HL-60 (cell line): ENCODE measurements at regions not wholly inside any gene's neighbourhood (a gene's known extent, or its start where the extent isn't known, plus 50 kb on each side); places are given as distances from the start of the nearest gene placed in this dataset.

Source experiments
- DNase-seq, 2 experiments: peaks; one replicate each; pipeline ENCODE4 v3.0.0-alpha.2; 2010 to 2020; ENCODE audit warnings: low read depth in 1 of 2, low spot score in 1 of 2
- H3K27ac ChIP-seq: fragments of 250-450 bp; sonication (Bioruptor Pico); replicated peaks from 2 replicates; pipeline ENCODE4 v1.5.1; 2020; ENCODE audit warnings: mild to moderate bottlenecking, moderate library complexity
- H3K27me3 ChIP-seq: fragments of 250-450 bp; sonication (Bioruptor Pico); 2 replicates; pipeline ENCODE4 v1.5.1; 2021; ENCODE audit warnings: mild to moderate bottlenecking, moderate library complexity; ENCODE audit not compliant: insufficient read depth, poor library complexity, severe bottlenecking
- H3K4me3 ChIP-seq: replicated peaks from 2 replicates; pipeline ENCODE4 v1.5.1; 2011; ENCODE audit warnings: mild to moderate bottlenecking, control low read depth, low read length; ENCODE audit not compliant: insufficient read depth
- GABPA ChIP-seq: IDR thresholded peaks from 2 replicates; pipeline ENCODE4 v1.6.1; 2012; ENCODE audit warnings: low read depth
- POLR2AphosphoS5 ChIP-seq: IDR thresholded peaks from 2 replicates; pipeline ENCODE4 v1.6.1; 2012; ENCODE audit warnings: low read depth
- SPI1 ChIP-seq: IDR thresholded peaks from 2 replicates; pipeline ENCODE4 v1.6.1; 2012; ENCODE audit warnings: low read depth, mild to moderate bottlenecking, borderline replicate concordance
- TF ChIP-seq, protein P1 (sequence below): IDR thresholded peaks from 2 replicates; pipeline ENCODE4 v1.6.1; 2012; ENCODE audit warnings: low read depth; ENCODE audit not compliant: insufficient replicate concordance
- TF ChIP-seq, protein P2 (sequence below): IDR thresholded peaks from one replicate; pipeline ENCODE4 v1.5.1; 2011; ENCODE audit warnings: low read length, control low read depth, inconsistent platforms; ENCODE audit not compliant: insufficient read depth

DNA sequence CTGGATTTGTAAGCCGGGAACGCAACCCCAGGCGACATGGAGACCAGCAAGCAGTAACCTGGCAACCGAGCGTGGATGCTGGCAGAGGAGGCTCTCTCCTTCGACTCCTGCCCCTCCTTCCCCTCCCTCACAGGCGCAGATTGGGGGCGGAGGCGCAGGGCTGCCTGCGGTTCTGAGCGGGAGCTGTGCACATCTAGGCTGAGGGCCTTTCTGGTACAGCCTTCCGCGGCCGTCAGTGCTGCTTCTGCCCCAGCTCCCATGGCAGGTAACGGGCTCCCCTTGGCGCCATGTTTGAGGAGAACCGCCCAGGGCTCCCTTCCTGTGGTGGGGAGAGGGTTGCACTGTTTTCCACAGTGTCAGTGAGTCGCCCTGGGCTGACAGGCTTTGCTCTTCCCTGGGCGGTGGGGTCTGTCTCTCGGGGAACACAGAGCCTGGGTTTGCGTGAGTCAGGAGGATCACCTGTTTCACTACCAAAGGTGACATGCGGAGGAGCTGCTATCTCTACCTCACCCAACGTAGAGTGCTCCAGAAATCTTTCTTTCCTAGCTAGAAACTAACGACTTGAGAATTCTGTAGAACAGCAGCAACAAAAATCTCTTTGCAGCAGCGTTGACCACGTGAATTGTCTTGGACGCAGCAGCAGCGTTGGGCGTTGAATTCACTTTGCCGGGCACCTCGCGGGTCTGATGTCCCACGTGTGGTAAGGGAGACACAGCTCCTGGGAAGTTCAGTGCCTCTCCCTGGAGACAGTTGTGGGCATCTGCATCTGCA is 154.8 kb upstream of the COBL start:
- H3K4me3 ChIP-seq = no peak overlapping the region
- peaks cover 8% of the 10 kb centered on the region for H3K27me3 ChIP-seq
- TF ChIP-seq GABPA = no peak
- TF ChIP-seq, protein P1, sequence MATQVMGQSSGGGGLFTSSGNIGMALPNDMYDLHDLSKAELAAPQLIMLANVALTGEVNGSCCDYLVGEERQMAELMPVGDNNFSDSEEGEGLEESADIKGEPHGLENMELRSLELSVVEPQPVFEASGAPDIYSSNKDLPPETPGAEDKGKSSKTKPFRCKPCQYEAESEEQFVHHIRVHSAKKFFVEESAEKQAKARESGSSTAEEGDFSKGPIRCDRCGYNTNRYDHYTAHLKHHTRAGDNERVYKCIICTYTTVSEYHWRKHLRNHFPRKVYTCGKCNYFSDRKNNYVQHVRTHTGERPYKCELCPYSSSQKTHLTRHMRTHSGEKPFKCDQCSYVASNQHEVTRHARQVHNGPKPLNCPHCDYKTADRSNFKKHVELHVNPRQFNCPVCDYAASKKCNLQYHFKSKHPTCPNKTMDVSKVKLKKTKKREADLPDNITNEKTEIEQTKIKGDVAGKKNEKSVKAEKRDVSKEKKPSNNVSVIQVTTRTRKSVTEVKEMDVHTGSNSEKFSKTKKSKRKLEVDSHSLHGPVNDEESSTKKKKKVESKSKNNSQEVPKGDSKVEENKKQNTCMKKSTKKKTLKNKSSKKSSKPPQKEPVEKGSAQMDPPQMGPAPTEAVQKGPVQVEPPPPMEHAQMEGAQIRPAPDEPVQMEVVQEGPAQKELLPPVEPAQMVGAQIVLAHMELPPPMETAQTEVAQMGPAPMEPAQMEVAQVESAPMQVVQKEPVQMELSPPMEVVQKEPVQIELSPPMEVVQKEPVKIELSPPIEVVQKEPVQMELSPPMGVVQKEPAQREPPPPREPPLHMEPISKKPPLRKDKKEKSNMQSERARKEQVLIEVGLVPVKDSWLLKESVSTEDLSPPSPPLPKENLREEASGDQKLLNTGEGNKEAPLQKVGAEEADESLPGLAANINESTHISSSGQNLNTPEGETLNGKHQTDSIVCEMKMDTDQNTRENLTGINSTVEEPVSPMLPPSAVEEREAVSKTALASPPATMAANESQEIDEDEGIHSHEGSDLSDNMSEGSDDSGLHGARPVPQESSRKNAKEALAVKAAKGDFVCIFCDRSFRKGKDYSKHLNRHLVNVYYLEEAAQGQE = no peak
- no peak for TF ChIP-seq SPI1
- TF ChIP-seq, protein P2, sequence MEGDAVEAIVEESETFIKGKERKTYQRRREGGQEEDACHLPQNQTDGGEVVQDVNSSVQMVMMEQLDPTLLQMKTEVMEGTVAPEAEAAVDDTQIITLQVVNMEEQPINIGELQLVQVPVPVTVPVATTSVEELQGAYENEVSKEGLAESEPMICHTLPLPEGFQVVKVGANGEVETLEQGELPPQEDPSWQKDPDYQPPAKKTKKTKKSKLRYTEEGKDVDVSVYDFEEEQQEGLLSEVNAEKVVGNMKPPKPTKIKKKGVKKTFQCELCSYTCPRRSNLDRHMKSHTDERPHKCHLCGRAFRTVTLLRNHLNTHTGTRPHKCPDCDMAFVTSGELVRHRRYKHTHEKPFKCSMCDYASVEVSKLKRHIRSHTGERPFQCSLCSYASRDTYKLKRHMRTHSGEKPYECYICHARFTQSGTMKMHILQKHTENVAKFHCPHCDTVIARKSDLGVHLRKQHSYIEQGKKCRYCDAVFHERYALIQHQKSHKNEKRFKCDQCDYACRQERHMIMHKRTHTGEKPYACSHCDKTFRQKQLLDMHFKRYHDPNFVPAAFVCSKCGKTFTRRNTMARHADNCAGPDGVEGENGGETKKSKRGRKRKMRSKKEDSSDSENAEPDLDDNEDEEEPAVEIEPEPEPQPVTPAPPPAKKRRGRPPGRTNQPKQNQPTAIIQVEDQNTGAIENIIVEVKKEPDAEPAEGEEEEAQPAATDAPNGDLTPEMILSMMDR = no peak
- no peak for TF ChIP-seq POLR2AphosphoS5
- DNase-seq = no peak
- no peak overlapping the region for H3K27ac ChIP-seq

DNA sequence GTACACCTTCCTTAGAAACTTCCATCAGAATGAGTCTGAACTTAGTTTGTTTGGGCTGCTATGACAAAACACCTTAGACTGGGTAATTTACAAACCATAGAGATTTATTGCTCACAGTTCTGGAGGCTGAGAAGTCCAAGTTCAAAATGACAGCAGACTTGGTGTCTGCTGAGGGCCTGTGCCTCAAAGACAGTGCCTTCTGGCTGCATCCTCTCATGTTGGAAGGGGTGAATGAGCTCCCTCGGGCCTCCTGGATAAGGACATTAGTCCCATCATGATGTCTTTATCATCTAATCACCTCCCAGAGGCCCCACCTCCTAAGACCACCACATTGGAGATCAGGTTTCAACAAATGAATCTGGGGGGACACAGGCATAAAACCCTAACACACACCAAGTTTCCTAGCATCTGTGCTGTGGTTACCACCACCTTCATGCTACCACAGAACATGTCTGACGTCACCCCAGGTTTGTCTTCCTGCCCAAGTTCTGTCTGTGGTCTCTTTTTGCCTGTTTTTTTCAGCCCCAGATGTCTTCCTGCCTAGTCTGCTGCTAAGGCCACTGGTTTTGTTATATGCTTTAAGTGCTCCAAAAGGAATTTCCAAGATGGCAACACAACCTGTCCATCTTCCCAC is 150.9 kb upstream of the COBL start:
- no peak overlapping the region for H3K27ac ChIP-seq
- H3K27me3 ChIP-seq = peaks cover 8% of the 10 kb centered on the region
- DNase-seq = no peak
- no peak overlapping the region for H3K4me3 ChIP-seq
- no peak for TF ChIP-seq SPI1
- TF ChIP-seq POLR2AphosphoS5 = no peak
- TF ChIP-seq, protein P1 = no peak
- TF ChIP-seq GABPA = no peak
- TF ChIP-seq, protein P2 = no peak

DNA sequence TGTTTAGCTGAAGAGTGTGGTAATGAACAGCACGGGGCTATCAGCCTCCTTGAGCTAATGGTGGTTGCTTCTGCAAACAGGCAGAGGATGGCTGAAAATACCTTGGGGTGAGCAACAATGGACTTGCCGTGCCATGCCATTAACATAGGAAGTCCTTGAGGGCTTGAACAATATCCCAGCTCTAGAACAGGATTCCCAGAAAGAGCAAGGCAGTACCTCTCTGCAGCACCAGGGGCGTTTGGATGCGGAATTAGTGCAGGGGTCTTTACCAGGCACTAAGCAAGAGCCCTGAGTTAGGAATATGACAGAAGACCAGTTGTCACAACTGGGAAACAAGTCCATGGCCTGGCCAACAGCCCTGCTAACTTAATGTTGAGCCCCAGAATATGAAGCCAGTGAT is 143.2 kb upstream of the COBL start:
- H3K27ac ChIP-seq = no peak overlapping the region
- no peaks in the 10 kb centered on the region for H3K27me3 ChIP-seq
- no peak overlapping the region for H3K4me3 ChIP-seq
- DNase-seq = no peak
- TF ChIP-seq POLR2AphosphoS5 (no peak), GABPA (no peak), SPI1 (no peak)
- TF ChIP-seq, protein P1 = no peak
- TF ChIP-seq, protein P2 = no peak
